NCI-H2196 treated with DMSO at 0.1 percent for 48 hours (cell line): ENCODE measurements at regions not wholly inside any gene's neighbourhood (a gene's known extent, or its start where the extent isn't known, plus 50 kb on each side); places are given as distances from the start of the nearest gene placed in this dataset.

ENCODE experiments used
- DNase-seq: peaks from one replicate; lab custom pipeline; 2025; ENCODE audit not compliant: unreplicated experiment; lab: John Stamatoyannopoulos, UW

DNA sequence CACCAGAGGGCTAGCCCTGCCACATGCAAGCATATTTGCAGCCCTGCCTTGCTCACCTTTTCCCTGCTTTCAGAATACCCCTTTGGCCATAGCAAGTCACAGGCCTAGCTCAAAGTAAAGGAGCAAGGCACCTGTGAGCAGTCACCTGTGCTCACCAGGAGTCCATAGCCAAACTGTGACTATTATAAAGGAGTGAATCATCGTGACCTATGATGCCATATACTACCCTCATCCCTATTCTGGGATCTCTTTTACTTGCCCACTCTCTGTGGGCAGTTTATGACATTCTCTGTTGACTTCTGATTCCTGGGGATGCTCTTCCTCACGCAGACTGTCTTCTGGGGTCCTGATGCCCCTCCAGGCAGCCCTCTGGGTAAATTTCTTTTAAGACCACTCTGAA, 200.5 kb upstream of the NLRP1 start:
- DNase-seq: no peak

DNA sequence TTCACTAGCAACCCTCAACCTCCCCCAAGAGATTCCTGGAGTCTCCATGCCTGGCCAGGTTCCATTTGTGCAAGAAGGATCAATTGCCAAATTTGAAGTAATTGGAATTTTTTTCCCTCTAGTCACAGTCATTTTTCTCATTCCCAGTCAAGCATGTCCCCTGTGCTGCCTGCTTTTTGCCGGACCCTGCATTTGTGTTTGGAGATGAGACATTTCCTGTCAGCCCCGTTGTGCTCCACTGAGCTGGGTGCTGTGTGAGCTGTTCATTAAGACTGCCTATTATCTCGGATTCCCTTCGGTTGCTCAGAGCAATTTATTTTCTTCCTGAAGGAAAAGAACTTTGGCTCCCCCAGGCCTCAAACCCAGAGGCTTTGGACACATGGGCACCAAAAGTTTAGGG, 201.0 kb upstream of the NLRP1 start:
- DNase-seq: no peak

- no peak for DNase-seq
Measured at GRCh38 chr17:5785867-5786509, 201.7 kb upstream of the NLRP1 start.

DNA sequence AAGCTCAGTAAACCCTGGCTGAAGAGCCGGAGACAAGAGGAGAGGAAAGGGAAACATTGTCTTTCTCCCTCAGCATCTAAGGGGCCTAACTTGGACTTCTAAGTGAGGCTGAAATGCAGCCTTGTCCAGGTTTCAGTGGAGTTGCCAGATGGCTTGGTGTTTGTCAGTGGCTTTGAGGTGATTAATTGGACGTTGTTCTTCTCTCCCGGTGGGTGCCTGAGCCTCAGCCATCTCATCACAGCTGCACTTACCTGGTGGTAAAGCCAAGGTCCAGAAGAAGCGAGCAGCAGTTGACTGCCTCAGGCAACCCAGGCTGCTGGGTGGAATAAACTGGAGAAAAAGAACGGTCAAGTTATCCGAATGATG, 202.2 kb upstream of the NLRP1 start:
- DNase-seq: no peak

GRCh38 chr17:5788266-5788900, 204.1 kb upstream of the NLRP1 start:
- no peak for DNase-seq

DNA sequence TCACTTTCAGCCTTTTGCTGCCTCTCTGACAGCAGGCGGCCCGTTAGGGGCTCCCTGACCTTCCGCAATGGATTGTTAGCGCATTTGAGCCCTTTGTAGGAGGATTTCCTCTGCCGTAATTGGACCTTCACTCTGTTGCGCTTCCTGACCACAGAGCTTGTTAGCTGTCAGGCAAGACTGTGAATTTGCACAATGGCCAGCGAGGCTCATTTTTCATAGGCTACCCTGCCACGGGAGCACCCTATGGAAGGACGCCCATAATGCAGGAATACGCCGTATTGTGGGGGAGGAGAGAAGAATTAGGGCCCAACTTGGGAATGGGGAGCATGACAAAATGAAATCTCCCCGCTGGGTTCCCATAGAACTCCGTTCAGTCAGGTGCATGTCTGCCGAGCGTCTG, 205.2 kb upstream of the NLRP1 start:
- DNase-seq: no peak

DNA sequence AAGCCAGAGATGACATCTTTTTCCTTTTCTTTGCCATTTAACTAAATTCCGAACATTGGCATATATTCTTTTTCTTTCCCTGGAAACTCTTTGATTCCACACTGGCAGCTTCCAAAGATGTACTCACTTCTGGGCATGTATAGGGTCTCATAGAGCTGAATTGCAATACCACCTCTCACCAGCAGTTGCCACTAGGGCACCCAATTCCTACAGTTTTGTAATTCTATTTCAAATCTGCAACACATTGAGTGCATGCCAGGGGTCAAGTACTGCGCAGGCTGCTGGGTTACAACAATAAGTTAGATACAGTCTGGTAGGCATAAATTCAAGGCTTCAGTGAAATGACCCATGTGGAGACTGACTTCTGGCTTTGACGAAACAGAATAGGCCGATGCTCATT, 208.8 kb upstream of the NLRP1 start:
- DNase-seq: no peak

DNA sequence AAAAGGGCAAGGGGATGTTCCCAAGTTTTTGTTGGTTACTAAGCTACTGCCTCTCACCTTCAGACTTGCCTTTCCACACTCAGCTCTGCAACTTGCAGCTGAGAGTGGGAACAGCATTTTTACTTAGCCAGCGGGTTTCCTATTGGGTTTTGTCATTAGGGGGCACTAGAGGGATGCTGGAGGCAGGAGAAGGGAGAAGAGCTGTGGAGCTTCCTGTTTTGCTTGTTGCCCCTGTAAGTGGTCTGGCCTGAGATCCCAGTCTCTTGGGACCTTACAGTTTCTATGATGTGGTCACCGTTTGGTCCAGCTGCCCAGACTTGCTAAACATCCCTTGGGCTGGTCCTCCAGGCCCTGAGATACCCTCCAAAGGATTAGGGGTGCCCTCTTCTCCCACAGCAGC, 209.6 kb upstream of the NLRP1 start:
- DNase-seq: no peak

- no peak for DNase-seq
Measured at GRCh38 chr17:5794385-5794784, 210.1 kb upstream of the NLRP1 start.

DNA sequence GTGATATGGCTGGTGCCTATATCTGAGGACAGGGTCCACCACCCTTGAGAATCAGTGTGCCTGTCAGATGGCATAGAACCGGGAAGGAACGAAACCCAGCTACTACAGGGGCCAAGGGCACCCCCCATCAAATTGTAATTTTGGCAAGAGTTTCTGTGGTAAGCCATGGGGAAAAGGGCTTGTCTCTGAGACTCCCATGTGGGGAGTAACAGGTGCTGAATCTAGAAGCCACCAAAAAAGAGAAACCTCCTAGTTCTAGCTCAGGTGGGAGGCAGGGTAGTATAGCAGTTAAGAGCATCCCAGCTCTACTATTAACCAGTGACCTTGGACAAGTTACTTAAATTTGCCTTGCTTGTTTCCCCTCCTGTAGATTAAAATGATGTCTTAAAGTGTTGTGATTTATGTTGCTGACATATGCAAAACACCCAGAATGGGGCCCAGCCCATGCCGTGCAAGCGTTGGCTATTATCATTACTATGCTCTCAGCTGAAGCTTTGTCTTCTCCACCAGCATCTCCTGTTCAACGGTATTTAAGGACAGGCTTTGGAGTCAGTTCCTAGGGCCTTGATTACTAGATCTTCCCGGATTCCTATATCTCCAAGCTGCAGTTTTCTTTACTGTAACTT, 210.7 kb upstream of the NLRP1 start:
- DNase-seq: no peak

- DNase-seq: no peak
Measured at GRCh38 chr17:5797447-5798050, 213.2 kb upstream of the NLRP1 start.

- DNase-seq: no peak
Measured at GRCh38 chr17:5798094-5798493, 213.8 kb upstream of the NLRP1 start.

DNA sequence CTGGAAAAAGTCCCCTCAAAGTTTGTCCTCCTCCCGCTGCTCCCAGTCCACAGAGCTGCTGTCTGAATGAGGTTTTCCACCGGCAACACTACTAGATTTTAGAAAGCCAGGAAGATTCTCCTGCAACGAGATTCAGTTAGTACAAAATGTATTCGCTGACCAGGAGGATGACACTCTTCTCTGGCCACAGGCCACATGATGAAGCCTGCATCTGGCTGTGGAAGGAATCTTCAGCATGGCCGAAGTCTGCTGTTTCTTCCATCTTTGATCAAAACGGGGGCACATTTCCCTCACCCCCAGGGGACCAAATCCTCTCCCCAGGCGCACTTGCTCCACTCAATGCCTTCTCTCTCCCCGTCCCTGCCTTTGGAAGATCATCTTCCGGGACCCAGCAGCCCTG, 215.8 kb upstream of the NLRP1 start:
- DNase-seq: no peak

GRCh38 chr17:5800646-5801045, 216.3 kb upstream of the NLRP1 start:
- no peak for DNase-seq

DNA sequence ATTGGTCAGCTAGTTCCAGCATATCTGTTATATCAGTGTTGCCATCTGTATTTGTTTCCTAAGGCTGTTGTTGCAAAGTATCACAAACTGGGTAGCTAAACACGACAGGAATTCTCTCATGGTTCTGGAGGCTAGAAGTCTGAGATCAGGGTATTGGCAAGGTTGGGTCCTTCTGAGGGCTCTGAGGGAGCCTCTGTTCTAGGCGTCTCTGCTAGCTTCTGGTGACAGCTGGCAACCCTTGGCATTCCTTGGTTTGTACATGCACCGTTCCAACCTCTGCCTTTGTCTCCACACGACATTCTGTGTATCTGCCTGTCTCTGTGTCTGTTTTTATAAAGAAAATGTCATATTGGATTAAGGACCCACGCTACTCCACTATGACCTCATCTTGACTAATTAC, 219.9 kb upstream of the NLRP1 start:
- no peak for DNase-seq

GRCh38 chr17:5809056-5809455, 224.7 kb upstream of the NLRP1 start:
- no peak for DNase-seq

DNA sequence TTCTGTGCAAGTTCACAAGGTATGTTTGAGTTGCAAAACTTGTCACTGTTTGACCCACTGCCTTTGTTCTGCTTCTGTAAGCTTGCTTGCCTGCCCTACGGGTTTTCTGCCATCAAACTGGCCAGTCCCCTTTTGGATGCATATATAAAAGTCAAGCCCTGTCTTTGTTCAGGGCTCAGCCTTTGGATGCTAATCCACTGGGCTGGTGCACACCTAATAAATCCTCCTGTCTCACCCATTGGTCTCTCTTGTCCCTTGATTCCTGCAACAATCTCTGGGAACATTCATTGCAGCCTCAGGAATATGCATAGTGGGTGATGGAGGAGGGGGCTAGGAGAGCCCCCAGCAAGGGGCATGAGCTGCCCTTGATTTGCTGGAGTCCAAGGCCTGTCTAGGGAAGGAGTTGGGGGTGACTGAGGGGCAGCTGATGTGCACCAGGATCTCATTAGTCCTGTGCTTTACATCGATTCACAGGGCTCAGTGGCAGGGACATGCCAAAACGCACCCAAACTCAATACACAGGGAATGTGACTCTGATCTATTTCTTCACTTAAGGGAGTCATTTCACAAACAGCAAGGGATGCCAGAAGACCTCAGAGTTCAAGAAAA, 225.4 kb upstream of the NLRP1 start:
- no peak for DNase-seq

DNA sequence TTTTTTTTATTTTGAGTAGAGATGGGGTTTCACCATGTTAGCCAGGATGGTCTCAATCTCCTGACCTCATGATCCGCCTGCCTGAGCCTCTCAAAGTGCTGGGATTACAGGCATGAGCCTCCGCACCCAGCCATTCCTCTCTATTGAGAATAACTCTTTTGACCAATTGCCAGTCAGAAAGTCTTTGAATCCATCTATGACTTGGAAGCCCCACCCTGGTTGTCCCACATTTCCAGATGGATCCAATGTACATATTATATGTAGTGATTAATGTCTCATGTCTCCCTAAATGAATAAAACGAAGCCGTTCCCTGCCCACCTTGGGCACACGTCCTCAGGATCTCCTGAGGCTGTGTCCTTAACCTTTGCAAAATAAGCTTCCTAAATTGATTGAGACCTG, 228.3 kb upstream of the NLRP1 start:
- no peak for DNase-seq

DNA sequence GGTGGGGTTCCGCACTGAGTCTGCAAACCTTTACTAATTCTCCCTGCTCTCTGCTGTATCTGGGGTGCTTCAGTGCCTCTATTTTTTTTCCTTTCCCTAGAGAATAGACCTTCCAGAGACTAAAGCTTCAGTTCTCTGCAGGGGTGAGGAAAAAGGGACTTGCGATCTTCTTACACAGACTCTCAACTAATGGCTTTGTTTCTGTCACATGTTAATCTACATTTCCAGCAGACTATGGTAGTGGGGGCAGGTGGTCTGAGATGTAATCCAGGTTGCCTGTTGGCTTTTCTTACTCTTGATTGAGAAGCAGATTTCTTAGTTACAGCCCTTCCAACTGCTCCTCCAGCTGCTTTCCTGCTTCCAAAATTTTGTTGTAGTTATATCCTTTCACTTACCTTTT, 229.0 kb upstream of the NLRP1 start:
- no peak for DNase-seq

GRCh38 chr17:5815396-5815795, 231.1 kb upstream of the NLRP1 start:
- DNase-seq: no peak

- no peak for DNase-seq
Measured at GRCh38 chr17:5816491-5817070, 232.3 kb upstream of the NLRP1 start.
